Fibroblast of lung (primary cell): ENCODE measurements at regions not wholly inside any gene's neighbourhood (a gene's known extent, or its start where the extent isn't known, plus 50 kb on each side); places are given as distances from the start of the nearest gene placed in this dataset.

Source experiments
- DNase-seq, 2 donors: peaks; one replicate each; pipeline versions ENCODE4 v3.0.0 to v3.0.0-alpha.2; 2010; ENCODE audit warnings: low read depth in 2 of 2
- H2AFZ ChIP-seq: 2 replicates; pipeline ENCODE4 v1.5.1; 2012; ENCODE audit warnings: low read length, control low read depth, inconsistent platforms
- H3K27ac ChIP-seq: 2 replicates; pipeline ENCODE4 v1.5.1; 2011; ENCODE audit warnings: low read length, control low read depth; ENCODE audit not compliant: insufficient read depth
- H3K27me3 ChIP-seq: 2 replicates; pipeline ENCODE4 v1.5.1; 2011; ENCODE audit warnings: mild to moderate bottlenecking, low read length; ENCODE audit not compliant: control insufficient read depth, insufficient read depth
- H3K36me3 ChIP-seq: 2 replicates; pipeline ENCODE4 v1.5.1; 2011; ENCODE audit warnings: low read length; ENCODE audit not compliant: control insufficient read depth, insufficient read depth
- H3K4me1 ChIP-seq: 2 replicates; pipeline ENCODE4 v1.5.1; 2011; ENCODE audit warnings: low read length; ENCODE audit not compliant: control insufficient read depth, insufficient read depth; ENCODE audit errors: extremely low read depth
- H3K4me2 ChIP-seq: 2 replicates; pipeline ENCODE4 v1.5.1; 2011; ENCODE audit warnings: low read length, control low read depth; ENCODE audit not compliant: insufficient read depth; ENCODE audit errors: extremely low read depth
- H3K4me3 ChIP-seq, 4 experiments: fragments of 200-600 bp in 1 of 4; sonication (generic) in 1 of 4; replicated peaks in 1 of 4; 2 replicates each; pipeline ENCODE4 v1.5.1; 2011 to 2016; ENCODE audit warnings: low read length in 4 of 4, low read depth in 3 of 4, mild to moderate bottlenecking in 3 of 4, control low read depth in 2 of 4, inconsistent platforms in 1 of 4, mixed read lengths in 1 of 4; ENCODE audit not compliant: insufficient read depth in 1 of 4; ENCODE audit errors: control extremely low read depth in 1 of 4
- H3K79me2 ChIP-seq: 2 replicates; pipeline ENCODE4 v1.5.1; 2012; ENCODE audit warnings: mild to moderate bottlenecking, low read length, inconsistent platforms; ENCODE audit not compliant: control insufficient read depth, insufficient read depth
- H3K9ac ChIP-seq: 2 replicates; pipeline ENCODE4 v1.5.1; 2011; ENCODE audit warnings: mild to moderate bottlenecking, low read length, control low read depth; ENCODE audit not compliant: insufficient read depth
- H3K9me3 ChIP-seq: 2 replicates; pipeline ENCODE4 v1.5.1; 2012; ENCODE audit warnings: low read depth, low read length; ENCODE audit not compliant: control insufficient read depth, insufficient read depth
- H4K20me1 ChIP-seq: 2 replicates; pipeline ENCODE4 v1.5.1; 2011; ENCODE audit warnings: low read length; ENCODE audit not compliant: control insufficient read depth, insufficient read depth; ENCODE audit errors: extremely low read depth
- CTCF ChIP-seq, 2 donors: IDR thresholded peaks in 1 of 2; conservative IDR thresholded peaks in 1 of 2; 1 replicate in 1 of 2; 2 replicates in 1 of 2; pipeline ENCODE4 v1.5.1; 2011 to 2012; ENCODE audit warnings: low read length in 2 of 2, control low read depth in 1 of 2, inconsistent platforms in 1 of 2, low read depth in 1 of 2, mild to moderate bottlenecking in 1 of 2
- EZH2 ChIP-seq: IDR thresholded peaks from 2 replicates; pipeline ENCODE4 v1.5.1; 2012; ENCODE audit warnings: low read length, control low read depth, mild to moderate bottlenecking; ENCODE audit errors: missing control alignments

DNA sequence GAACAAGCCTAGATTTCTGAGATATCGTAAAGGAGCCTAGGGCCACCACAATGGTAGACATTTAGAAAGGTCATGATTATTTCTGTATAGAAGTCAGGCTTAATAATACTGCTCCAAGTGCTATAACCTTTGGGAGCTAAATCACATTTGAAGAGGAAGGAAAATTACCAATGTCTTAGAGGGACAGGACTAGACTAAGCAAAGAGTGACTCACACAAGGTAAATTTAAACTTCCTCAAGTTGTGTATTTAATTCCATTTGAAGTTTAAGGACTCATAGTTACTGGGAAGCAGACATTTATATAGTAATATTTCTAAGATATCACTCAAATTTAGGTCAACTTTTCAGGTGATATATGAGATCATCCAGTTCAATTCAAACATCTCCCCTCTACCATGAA, 227.6 kb upstream of the MME start:
- Histone ChIP-seq H3K79me2 (no peaks in the 10 kb centered on the region), H3K36me3 (no peaks in the 10 kb centered on the region), H3K4me2 (no peak overlapping the region)

DNA sequence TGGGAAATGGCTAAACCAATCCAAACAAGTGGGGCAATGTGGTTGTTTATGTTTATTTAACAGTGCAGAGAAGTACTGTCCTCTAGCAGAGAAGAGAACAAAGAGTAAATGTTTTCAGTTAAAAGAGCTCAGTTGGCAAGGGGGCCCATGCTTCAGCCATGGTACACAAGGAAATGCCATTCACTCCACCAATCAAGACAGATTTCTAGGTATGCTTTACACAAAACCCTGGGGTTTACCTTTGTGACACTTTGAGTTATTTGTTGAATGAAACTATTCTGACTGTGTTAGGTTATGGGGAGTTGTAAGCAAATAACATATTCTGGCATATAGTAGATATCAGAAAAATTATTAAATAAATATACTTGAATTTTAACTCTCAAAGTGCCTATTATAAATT, 228.5 kb upstream of the MME start:
- TF ChIP-seq CTCF (conservative IDR thresholded peaks at IDR 0.05 in 1 of 2, IDR thresholded peaks at IDR 0.05 in 1 of 2; ENCODE audit: low read depth in 1 of 2, low read length in 2 of 2) (no peak), EZH2 (no peak)
- Histone ChIP-seq H3K27ac (no peak overlapping the region), H3K4me3 (no peak overlapping the region), H3K36me3 (no peaks in the 10 kb centered on the region), H3K27me3 (no peaks in the 10 kb centered on the region), H3K9ac (no peak overlapping the region), H3K79me2 (no peaks in the 10 kb centered on the region), H3K4me2 (no peak overlapping the region), H2AFZ (no peak overlapping the region), H3K4me1 (no peaks in the 10 kb centered on the region), H3K9me3 (no peaks in the 10 kb centered on the region), H4K20me1 (no peaks in the 10 kb centered on the region)
- DNase-seq: no peak

More for the DNA sequence above, 227.6 kb upstream of the MME start:
- H3K4me1 ChIP-seq: no peaks in the 10 kb centered on the region
- no peaks in the 10 kb centered on the region for H4K20me1 ChIP-seq
- H3K4me3 ChIP-seq: no peak overlapping the region
- no peak for TF ChIP-seq CTCF (conservative IDR thresholded peaks at IDR 0.05 in 1 of 2, IDR thresholded peaks at IDR 0.05 in 1 of 2; ENCODE audit: low read depth in 1 of 2, low read length in 2 of 2)
- TF ChIP-seq EZH2: no peak
- no peak overlapping the region for H3K27ac ChIP-seq
- no peaks in the 10 kb centered on the region for H3K27me3 ChIP-seq
- no peak overlapping the region for H2AFZ ChIP-seq
- DNase-seq: no peak
- H3K9ac ChIP-seq: no peak overlapping the region
- H3K9me3 ChIP-seq: no peaks in the 10 kb centered on the region

- Histone ChIP-seq H3K79me2 (no peaks in the 10 kb centered on the region), H3K4me1 (no peaks in the 10 kb centered on the region), H3K27me3 (no peaks in the 10 kb centered on the region), H3K36me3 (no peaks in the 10 kb centered on the region), H3K4me2 (no peak overlapping the region), H3K4me3 (no peak overlapping the region), H3K9ac (no peak overlapping the region), H2AFZ (no peak overlapping the region), H4K20me1 (no peaks in the 10 kb centered on the region), H3K9me3 (no peaks in the 10 kb centered on the region), H3K27ac (no peak overlapping the region)
- DNase-seq: no peak
- no peak for TF ChIP-seq CTCF (conservative IDR thresholded peaks at IDR 0.05 in 1 of 2, IDR thresholded peaks at IDR 0.05 in 1 of 2; ENCODE audit: low read depth in 1 of 2, low read length in 2 of 2)
- no peak for TF ChIP-seq EZH2
These were observed 229.2 kb upstream of the MME start for GRCh38 chr3:154850921-154851320.
